HG03439 (cell line): ENCODE measurements at regions not wholly inside any gene's neighbourhood (a gene's known extent, or its start where the extent isn't known, plus 50 kb on each side); places are given as distances from the start of the nearest gene placed in this dataset.

Source experiments
- ATAC-seq: cut with Tn5 transposase; IDR thresholded peaks from one replicate; pipeline ENCODE4 v1.9.1; 2021; ENCODE audit warnings: mild to moderate bottlenecking, moderate library complexity; ENCODE audit not compliant: unreplicated experiment

DNA sequence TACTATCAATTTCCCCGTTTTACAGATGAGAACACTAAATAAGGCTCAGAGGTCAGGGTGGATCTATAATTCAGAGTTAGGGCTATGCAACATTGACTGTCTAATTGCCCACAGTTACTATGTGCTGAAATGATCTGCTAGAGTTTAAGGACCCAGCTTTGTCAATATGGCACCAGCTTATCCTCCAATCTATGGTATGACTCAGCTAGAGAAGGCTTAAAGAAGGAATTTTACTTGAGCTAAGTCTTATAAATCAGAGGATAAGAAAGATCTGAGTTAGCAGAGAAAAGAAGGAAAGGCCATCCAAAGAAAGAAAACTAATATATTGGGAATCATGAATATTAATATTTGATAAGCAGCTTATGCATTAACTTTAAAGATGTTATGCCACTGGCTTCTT, 78.1 kb downstream of the ASB9 start:
- ATAC-seq, result no peak

DNA sequence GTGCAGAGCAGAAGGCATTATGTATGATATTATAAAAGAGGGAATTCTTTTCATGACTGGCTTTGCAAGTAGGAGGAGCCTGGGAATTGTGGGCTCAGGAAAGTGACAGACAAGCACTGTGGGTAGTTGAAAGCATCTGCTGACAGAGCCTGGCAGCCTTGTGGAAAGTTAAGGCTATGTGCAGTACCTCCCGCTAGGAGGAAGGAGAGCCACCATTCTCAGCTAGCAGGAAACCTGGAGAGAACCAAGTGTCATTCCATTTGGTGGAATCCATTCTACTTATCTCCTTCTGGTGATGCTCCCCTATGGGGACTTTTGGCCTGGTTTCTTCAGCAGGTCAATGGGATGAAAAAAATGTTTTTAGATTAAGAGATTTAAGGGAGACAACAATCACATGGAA, 81.8 kb downstream of the ASB9 start:
- ATAC-seq, result no peak

DNA sequence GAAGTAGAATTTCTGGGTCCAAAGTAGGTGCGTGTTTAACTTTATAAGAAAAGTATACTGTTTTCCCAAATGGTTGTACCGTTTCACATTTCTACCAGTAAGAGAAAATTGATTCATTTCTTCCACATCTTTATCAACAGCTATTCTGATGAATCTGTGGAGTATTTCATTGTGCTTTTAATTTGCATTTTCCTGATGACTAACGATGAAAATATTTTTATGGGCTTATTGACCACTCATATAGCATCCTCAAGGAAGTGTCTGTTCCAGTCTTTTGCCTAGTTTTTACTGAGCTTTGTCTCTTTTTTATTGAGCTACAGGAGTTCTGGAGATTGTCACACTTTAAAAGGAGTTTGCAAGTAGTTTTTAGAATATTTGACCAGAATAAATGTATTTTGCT, 92.6 kb downstream of the ASB9 start:
- no peak for ATAC-seq

- ATAC-seq, result no peak
Measured at GRCh38 chrX:15173411-15173810, 96.5 kb downstream of the ASB9 start.

GRCh38 chrX:15170927-15171326, 99.0 kb downstream of the ASB9 start:
- ATAC-seq, result no peak

- ATAC-seq, result no peak
Measured at GRCh38 chrX:15167826-15168225, 102.1 kb downstream of the ASB9 start.

- ATAC-seq, result no peak
Measured at GRCh38 chrX:15165832-15166231, 104.1 kb downstream of the ASB9 start.

GRCh38 chrX:15163131-15163530, 106.8 kb downstream of the ASB9 start:
- ATAC-seq, result no peak

DNA sequence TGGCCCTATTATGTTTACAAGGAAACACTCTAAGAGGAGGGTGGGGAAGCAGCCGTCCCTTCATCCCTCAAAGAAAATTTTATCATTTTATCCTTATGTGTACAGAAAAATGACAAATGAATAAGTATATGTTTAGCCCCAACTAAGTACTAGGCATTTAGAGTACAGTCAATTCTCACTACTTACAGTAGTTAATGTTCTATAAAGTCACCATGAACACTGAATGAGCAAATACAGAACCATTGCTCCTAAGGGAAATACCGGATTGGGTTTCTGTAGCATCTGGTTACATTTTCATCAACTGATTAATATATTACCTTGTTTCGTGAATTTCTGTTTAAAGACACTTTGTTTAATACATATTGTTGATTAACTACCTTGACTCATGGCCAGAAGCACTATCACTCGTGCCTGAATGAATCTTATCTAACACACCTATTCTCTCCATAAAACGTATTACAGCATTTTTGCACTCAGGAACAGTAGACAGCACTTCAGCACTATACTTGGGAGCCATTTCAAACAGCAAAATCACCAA, 109.3 kb downstream of the ASB9 start:
- no peak for ATAC-seq

DNA sequence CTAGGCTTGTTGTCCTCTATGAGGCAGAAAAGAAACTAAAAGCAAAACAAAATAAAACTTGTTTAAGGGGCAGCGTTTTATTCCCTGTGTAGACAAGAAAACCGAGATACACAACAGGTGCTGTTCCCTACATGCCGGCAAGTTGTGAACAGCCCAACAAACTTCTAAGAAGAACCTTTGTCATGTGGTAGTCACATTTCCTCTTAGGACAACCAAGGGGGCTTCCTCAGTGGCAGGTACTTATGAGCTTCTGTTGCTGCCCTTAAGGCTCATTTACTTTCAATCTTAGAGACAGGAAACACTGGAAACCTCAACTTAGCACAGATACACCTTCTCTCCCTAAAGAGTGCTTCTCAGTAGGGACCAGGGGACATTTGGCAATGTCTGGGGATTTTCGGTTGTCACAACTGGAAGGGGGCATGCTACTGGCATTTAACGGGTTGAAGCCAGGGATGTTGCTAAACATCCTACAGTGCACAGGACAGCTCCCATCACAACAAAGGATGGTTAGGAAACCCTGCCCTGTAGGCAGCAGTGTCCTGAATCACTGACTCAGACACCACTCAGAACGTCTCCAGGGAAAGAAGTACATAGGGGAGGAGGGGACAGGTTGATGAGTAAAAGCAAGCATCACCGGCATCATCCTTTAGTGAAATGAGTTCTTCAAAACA, 111.0 kb downstream of the ASB9 start:
- no peak for ATAC-seq

DNA sequence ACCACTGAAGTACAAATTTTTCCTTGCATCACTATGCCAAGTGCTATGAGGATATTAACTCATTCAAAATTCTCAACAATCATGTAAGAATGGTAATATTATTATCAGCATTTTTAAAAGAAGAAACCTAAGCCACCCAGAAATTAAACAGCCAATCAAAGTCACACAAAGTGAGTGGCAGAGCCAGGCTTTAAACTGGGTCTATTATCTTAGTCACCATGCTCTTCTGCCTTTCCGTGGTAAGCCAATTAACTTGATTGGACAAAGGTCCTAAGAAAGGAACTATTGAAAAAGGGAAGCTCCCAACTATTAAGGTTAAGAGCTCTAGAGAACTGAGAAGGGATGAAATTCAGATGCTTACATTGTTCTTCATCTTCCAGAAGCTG, 111.5 kb downstream of the ASB9 start:
- ATAC-seq, result no peak

GRCh38 chrX:15157624-15158023, 112.3 kb downstream of the ASB9 start:
- no peak for ATAC-seq

DNA sequence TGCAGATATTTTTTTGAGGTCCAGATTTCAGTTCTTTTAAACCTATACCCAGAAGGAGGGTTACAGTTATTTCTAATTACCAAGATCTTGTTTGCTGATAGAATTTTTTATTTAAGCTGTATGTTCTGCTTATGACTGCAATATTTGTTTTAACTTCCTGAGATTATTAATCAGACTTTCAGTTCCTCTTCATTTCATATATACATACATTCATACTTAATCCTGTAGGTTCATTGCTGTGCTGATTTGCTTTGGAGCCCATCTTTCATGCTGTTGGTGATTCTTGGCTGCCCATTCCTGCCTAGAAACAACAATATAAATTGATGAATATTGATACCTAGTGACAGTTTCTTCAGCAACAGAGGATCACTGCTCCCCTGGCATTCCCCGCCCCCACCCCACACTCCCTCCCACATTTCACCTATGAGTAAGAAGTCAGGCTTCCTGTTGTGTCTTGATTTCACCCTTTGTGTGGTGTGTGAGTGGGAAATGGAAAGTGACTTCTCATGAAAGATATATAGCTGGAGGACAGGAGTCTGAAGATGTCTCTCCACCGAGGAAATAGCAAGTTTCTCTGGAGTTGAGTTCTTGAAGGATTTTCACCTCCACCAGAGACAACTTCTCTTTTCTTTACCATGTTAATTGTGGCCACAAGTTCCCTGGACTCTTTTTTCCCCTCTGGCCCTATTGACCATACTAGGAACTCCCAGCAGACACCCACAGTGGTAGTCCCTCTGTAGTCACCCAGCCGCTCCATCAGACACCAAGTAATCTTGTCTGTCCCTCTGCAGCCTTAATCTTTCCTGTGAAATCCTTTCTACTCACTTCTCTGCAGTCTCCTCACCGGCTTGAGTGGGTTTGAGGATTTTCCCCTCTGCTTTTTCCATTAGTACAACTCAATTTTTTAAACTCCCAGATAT, 118.4 kb downstream of the ASB9 start:
- no peak for ATAC-seq

- no peak for ATAC-seq
Measured at GRCh38 chrX:15150586-15150985, 119.3 kb downstream of the ASB9 start.

GRCh38 chrX:15146515-15146914, 123.4 kb downstream of the ASB9 start:
- no peak for ATAC-seq

DNA sequence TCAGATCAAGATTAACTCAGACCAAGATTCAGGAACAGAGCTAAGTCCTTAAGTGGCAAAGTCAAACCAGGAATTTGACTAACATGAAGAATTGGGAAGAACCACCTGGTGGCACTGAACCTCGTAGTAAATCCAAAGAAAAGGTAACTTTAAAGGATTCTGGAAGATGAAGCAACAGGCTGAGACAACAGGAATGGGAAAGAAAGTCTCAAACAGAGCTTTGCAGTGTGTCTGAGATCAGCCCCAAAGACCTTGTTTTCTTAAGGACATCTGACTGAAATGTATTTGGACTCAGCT, 126.1 kb downstream of the ASB9 start:
- ATAC-seq, result no peak

DNA sequence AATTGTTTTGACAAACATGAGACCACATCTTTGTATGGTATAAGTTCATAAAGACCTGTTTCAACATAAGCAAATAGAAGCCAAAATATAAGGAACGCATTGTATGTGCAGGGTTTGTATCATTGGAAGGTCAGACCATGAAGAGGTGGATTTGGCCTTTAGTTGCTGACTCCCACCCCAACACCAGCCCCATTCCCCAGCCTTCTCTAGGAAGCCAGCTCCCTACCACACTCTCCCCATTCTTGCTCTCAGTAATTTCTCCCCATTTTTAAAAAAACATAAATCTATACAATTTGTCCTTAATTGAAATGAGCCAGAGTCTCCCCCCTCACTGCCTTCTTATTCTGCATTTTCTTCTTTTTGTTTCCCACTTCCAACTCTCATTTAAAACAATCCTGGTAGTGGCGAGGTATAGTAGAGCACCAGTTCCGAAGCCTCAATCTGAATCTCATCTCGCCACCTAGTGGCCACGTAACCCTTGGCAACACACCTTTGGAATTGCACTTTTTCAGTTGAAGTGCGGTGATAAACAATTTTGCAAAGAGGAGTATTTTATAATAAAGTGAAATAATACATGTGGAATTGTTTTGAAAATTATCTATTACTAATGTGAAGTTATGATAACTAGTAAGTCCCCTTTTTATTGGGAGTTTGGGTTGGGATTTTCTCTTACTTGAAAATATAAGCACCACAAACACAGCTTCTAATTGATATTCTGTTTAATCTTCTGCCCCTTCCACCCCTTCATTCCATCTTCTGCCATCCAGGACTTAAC, 126.6 kb downstream of the ASB9 start:
- no peak for ATAC-seq

- ATAC-seq, result no peak
Measured at GRCh38 chrX:15142084-15142715, 127.7 kb downstream of the ASB9 start.

DNA sequence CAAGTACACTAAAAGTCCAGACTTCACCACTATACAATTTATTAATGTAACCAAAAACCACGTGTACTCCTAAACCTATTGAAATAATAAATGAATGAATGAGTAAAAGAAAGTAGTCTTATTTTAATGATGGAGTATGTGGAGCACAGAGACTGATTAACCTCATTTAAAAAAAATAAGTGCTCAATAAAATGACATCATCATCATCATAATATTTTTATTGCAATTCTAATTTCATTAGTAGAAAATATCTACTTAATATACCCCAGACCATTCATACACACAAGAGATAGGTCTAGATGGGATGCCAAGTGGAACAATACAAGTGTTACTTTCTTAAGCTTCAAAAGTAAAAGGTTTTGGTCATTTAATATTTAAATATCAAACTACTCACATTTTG, 133.1 kb downstream of the ASB9 start:
- ATAC-seq, result no peak

- no peak for ATAC-seq
Measured at GRCh38 chrX:15129412-15129811, 140.5 kb downstream of the ASB9 start.

DNA sequence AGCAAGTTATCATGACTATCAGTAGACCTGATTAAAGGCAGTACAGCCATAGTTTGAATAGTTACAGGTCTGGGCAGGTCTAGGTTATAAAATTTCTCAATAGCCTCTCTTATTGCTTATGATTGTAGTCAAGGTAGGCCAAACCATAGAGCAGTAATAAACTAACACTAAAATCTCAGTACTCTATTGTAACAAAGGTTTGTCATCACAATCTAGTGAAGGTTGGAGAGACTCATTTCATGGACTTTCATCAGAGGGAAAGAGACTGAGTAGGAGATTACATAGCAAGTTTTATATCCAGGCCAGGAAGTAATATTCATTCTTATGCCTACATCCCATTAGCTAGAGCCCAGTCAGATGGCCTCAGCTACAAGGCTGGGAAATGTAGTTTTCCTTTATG, 141.0 kb downstream of the ASB9 start:
- ATAC-seq, result no peak
